ENCODE measurements at regions not wholly inside any gene's neighbourhood (a gene's known extent, or its start where the extent isn't known, plus 50 kb on each side); places are given as distances from the start of the nearest gene placed in this dataset.

- no peak overlapping the region for H3K4me3 ChIP-seq (ENCODE audit: low read length)
- DNase-seq (ENCODE audit: low read depth, low spot score) = no peak
Measured at GRCh38 chr2:157190151-157190550, 67.4 kb upstream of the GALNT5 start.

- no peak overlapping the region for H3K4me3 ChIP-seq (ENCODE audit: low read length)
- no peak for DNase-seq (ENCODE audit: low read depth, low spot score)
Measured at GRCh38 chr2:157191186-157191585, 66.3 kb upstream of the GALNT5 start.

DNA sequence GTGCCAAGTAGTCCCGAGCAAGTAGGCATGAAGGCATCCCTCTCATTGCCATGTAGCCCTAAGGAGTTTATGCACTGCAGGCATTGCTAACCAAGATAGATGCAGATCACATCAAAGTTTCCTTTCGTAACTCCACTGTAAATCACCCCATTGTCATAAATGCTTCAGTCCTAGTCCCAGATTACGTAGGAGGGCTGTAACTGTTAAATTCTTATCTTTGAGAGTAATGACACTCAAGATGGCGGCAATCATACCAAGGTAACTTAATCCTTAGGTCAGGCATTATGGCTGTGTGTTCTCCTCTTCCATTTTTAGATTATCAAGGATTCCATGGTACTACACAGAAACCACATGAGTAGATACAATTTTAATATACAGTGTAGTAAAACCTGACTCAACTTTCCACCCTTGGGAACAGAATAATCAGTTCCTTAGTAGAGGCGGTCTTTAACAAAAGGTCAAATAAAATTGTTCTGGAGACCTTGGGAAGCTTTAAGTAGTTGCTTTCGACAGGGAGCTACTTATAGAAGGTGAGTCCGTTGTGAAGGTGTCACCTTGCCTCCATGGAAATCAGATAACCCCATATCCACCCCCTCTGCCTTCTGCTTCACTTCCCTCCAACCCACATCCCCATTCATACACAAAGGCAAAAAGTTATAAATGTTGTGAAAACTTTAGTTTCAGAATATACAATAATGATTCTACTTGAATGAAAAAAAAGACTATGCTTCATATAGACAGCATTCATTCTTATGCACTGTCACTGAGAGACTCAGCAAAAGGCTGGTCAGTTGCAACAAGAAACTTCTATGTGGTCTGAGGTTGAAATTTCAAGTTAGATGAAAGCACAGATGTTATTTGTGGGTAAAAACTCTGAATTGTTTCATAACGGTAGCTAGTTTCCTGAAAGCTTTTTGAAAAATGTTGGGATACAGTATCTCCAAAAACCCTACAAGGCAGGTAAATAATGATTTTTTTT lies 64.8 kb upstream of the GALNT5 start:
- peak; percentile 28 for DNase-seq (ENCODE audit: low read depth, low spot score)
- H3K4me3 ChIP-seq (ENCODE audit: low read length) = no peak overlapping the region

DNA sequence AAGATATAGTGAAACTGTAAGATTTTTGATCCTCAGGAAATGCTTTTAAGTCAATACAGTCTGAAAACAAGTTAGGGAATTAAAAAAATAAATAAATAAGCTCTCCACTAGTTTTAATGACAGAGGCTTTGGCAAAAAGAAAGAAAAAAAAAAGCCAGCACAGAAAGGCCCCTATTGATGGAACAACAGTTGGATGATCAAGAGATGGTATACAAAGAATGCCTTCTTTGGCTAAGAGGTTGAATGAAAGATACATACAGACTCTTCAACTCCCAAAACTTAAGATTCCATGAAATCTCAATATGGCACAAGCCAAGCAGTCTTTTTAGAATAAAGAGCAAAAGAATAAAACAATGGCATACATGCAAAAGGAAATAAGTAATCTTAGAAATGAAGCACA lies 64.0 kb upstream of the GALNT5 start:
- DNase-seq (ENCODE audit: low read depth, low spot score) = no peak
- H3K4me3 ChIP-seq (ENCODE audit: low read length) = no peak overlapping the region

GRCh38 chr2:157194097-157194688 lies 63.3 kb upstream of the GALNT5 start:
- peak; percentile 62 for DNase-seq (ENCODE audit: low read depth, low spot score)
- no peak overlapping the region for H3K4me3 ChIP-seq (ENCODE audit: low read length)

DNA sequence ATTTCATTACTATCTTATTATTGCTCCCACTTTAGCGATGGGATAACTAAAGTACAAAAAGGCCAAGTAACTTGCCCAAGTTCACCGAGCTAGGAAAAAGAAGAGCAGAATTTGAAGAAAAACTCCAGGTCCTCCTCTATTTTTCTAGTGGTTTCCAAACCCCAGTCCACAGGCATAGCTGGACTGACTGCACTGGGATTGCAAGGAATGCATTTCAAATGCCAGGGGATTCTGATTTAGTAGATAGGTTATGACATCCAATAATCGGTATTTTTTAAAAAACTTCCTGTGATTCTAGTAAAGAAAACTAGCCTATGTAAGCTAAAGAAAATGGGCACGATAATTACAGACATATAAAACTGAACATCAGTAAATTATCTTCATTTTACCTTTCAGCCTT lies 62.7 kb upstream of the GALNT5 start:
- no peak for DNase-seq (ENCODE audit: low read depth, low spot score)
- H3K4me3 ChIP-seq (ENCODE audit: low read length) = no peak overlapping the region

- DNase-seq (ENCODE audit: low read depth, low spot score) = no peak
- no peak overlapping the region for H3K4me3 ChIP-seq (ENCODE audit: low read length)
Measured at GRCh38 chr2:157196956-157197355, 60.5 kb upstream of the GALNT5 start.

DNA sequence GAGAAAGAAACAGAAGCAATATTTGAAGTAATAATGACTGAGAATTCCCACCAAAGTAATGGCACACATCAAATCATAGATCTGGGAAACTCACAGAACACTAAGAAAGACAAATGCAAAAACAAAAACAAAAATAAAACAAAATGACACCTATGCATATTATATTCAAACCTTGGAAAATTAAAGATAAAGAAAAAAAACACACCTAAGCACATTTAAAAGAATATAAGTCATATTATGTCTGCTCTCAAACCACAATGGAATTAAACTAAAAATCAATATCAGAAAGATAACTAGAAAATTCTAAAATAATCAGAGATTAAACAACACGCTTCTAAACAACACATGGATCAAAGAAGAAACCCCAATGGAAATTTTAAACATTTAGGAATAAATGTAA lies 59.7 kb upstream of the GALNT5 start:
- DNase-seq (ENCODE audit: low read depth, low spot score) = no peak
- H3K4me3 ChIP-seq (ENCODE audit: low read length) = no peak overlapping the region

- DNase-seq (ENCODE audit: low read depth, low spot score) = no peak
- H3K4me3 ChIP-seq (ENCODE audit: low read length) = no peak overlapping the region
Measured at GRCh38 chr2:157203651-157204050, 53.9 kb upstream of the GALNT5 start.

GRCh38 chr2:157204401-157204800 lies 53.1 kb upstream of the GALNT5 start:
- no peak overlapping the region for H3K4me3 ChIP-seq (ENCODE audit: low read length)
- no peak for DNase-seq (ENCODE audit: low read depth, low spot score)

- no peak for DNase-seq (ENCODE audit: low read depth, low spot score)
- H3K4me3 ChIP-seq (ENCODE audit: low read length) = no peak overlapping the region
Measured at GRCh38 chr2:157206916-157207315, 50.6 kb upstream of the GALNT5 start.

Data from Jurkat, Clone E6-1 (cell line).